Fibroblast of lung (primary cell): ENCODE measurements at regions not wholly inside any gene's neighbourhood (a gene's known extent, or its start where the extent isn't known, plus 50 kb on each side); places are given as distances from the start of the nearest gene placed in this dataset.

Source experiments
- DNase-seq, 2 donors: peaks; one replicate each; pipeline versions ENCODE4 v3.0.0 to v3.0.0-alpha.2; 2010; ENCODE audit warnings: low read depth in 2 of 2
- H2AFZ ChIP-seq: 2 replicates; pipeline ENCODE4 v1.5.1; 2012; ENCODE audit warnings: low read length, control low read depth, inconsistent platforms
- H3K27ac ChIP-seq: 2 replicates; pipeline ENCODE4 v1.5.1; 2011; ENCODE audit warnings: low read length, control low read depth; ENCODE audit not compliant: insufficient read depth
- H3K27me3 ChIP-seq: 2 replicates; pipeline ENCODE4 v1.5.1; 2011; ENCODE audit warnings: mild to moderate bottlenecking, low read length; ENCODE audit not compliant: control insufficient read depth, insufficient read depth
- H3K36me3 ChIP-seq: 2 replicates; pipeline ENCODE4 v1.5.1; 2011; ENCODE audit warnings: low read length; ENCODE audit not compliant: control insufficient read depth, insufficient read depth
- H3K4me1 ChIP-seq: 2 replicates; pipeline ENCODE4 v1.5.1; 2011; ENCODE audit warnings: low read length; ENCODE audit not compliant: control insufficient read depth, insufficient read depth; ENCODE audit errors: extremely low read depth
- H3K4me2 ChIP-seq: 2 replicates; pipeline ENCODE4 v1.5.1; 2011; ENCODE audit warnings: low read length, control low read depth; ENCODE audit not compliant: insufficient read depth; ENCODE audit errors: extremely low read depth
- H3K4me3 ChIP-seq, 4 experiments: fragments of 200-600 bp in 1 of 4; sonication (generic) in 1 of 4; replicated peaks in 1 of 4; 2 replicates each; pipeline ENCODE4 v1.5.1; 2011 to 2016; ENCODE audit warnings: low read length in 4 of 4, low read depth in 3 of 4, mild to moderate bottlenecking in 3 of 4, control low read depth in 2 of 4, inconsistent platforms in 1 of 4, mixed read lengths in 1 of 4; ENCODE audit not compliant: insufficient read depth in 1 of 4; ENCODE audit errors: control extremely low read depth in 1 of 4
- H3K79me2 ChIP-seq: 2 replicates; pipeline ENCODE4 v1.5.1; 2012; ENCODE audit warnings: mild to moderate bottlenecking, low read length, inconsistent platforms; ENCODE audit not compliant: control insufficient read depth, insufficient read depth
- H3K9ac ChIP-seq: 2 replicates; pipeline ENCODE4 v1.5.1; 2011; ENCODE audit warnings: mild to moderate bottlenecking, low read length, control low read depth; ENCODE audit not compliant: insufficient read depth
- H3K9me3 ChIP-seq: 2 replicates; pipeline ENCODE4 v1.5.1; 2012; ENCODE audit warnings: low read depth, low read length; ENCODE audit not compliant: control insufficient read depth, insufficient read depth
- H4K20me1 ChIP-seq: 2 replicates; pipeline ENCODE4 v1.5.1; 2011; ENCODE audit warnings: low read length; ENCODE audit not compliant: control insufficient read depth, insufficient read depth; ENCODE audit errors: extremely low read depth
- EZH2 ChIP-seq: IDR thresholded peaks from 2 replicates; pipeline ENCODE4 v1.5.1; 2012; ENCODE audit warnings: low read length, control low read depth, mild to moderate bottlenecking; ENCODE audit errors: missing control alignments
- TF ChIP-seq, protein P1 (sequence below), 2 donors: IDR thresholded peaks in 1 of 2; conservative IDR thresholded peaks in 1 of 2; 1 replicate in 1 of 2; 2 replicates in 1 of 2; pipeline ENCODE4 v1.5.1; 2011 to 2012; ENCODE audit warnings: low read length in 2 of 2, control low read depth in 1 of 2, inconsistent platforms in 1 of 2, low read depth in 1 of 2, mild to moderate bottlenecking in 1 of 2

DNA sequence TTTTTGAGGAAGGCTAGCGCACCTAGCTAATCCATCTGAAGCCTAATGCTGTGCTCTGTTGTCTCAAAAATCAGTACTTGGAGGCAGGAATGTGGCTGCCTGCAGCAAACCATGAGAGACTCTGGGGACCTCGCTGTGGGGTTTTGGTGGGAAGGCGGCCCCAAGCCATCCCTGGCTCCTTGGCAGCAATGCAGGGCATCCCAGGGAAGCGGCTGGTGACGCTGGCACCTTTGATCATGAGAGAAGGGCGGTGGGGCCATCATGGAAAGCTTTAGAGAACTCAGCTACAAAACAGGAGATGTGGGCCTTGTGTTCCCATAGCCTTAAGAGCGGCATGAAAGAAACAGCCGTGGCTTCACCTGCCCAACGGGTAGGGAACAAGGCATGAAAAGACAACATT lies 101.1 kb upstream of the SFSWAP start:
- no peak overlapping the region for H3K27ac ChIP-seq
- H3K4me3 ChIP-seq = no peak overlapping the region
- H3K4me2 ChIP-seq = no peak overlapping the region
- no peaks in the 10 kb centered on the region for H3K27me3 ChIP-seq
- no peaks in the 10 kb centered on the region for H3K36me3 ChIP-seq
- no peaks in the 10 kb centered on the region for H3K79me2 ChIP-seq
- no peak overlapping the region for H3K9ac ChIP-seq
- DNase-seq = no peak
- no peak overlapping the region for H2AFZ ChIP-seq
- TF ChIP-seq, protein P1, sequence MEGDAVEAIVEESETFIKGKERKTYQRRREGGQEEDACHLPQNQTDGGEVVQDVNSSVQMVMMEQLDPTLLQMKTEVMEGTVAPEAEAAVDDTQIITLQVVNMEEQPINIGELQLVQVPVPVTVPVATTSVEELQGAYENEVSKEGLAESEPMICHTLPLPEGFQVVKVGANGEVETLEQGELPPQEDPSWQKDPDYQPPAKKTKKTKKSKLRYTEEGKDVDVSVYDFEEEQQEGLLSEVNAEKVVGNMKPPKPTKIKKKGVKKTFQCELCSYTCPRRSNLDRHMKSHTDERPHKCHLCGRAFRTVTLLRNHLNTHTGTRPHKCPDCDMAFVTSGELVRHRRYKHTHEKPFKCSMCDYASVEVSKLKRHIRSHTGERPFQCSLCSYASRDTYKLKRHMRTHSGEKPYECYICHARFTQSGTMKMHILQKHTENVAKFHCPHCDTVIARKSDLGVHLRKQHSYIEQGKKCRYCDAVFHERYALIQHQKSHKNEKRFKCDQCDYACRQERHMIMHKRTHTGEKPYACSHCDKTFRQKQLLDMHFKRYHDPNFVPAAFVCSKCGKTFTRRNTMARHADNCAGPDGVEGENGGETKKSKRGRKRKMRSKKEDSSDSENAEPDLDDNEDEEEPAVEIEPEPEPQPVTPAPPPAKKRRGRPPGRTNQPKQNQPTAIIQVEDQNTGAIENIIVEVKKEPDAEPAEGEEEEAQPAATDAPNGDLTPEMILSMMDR (conservative IDR thresholded peaks at IDR 0.05 in 1 of 2, IDR thresholded peaks at IDR 0.05 in 1 of 2; ENCODE audit: low read depth in 1 of 2, low read length in 2 of 2) = no peak
- TF ChIP-seq EZH2 = no peak
- no peaks in the 10 kb centered on the region for H3K4me1 ChIP-seq
- H4K20me1 ChIP-seq = no peaks in the 10 kb centered on the region
- H3K9me3 ChIP-seq = no peaks in the 10 kb centered on the region

GRCh38 chr12:131610181-131610580 lies 100.7 kb upstream of the SFSWAP start:
- no peaks in the 10 kb centered on the region for H3K4me1 ChIP-seq
- H3K27me3 ChIP-seq = no peaks in the 10 kb centered on the region
- DNase-seq = no peak
- no peaks in the 10 kb centered on the region for H3K36me3 ChIP-seq
- no peaks in the 10 kb centered on the region for H4K20me1 ChIP-seq
- TF ChIP-seq EZH2 = no peak
- TF ChIP-seq, protein P1 (conservative IDR thresholded peaks at IDR 0.05 in 1 of 2, IDR thresholded peaks at IDR 0.05 in 1 of 2; ENCODE audit: low read depth in 1 of 2, low read length in 2 of 2) = no peak
- H3K4me2 ChIP-seq = no peak overlapping the region
- no peak overlapping the region for H2AFZ ChIP-seq
- H3K9ac ChIP-seq = no peak overlapping the region
- H3K4me3 ChIP-seq = no peak overlapping the region
- H3K27ac ChIP-seq = no peak overlapping the region
- H3K9me3 ChIP-seq = no peaks in the 10 kb centered on the region
- no peaks in the 10 kb centered on the region for H3K79me2 ChIP-seq

DNA sequence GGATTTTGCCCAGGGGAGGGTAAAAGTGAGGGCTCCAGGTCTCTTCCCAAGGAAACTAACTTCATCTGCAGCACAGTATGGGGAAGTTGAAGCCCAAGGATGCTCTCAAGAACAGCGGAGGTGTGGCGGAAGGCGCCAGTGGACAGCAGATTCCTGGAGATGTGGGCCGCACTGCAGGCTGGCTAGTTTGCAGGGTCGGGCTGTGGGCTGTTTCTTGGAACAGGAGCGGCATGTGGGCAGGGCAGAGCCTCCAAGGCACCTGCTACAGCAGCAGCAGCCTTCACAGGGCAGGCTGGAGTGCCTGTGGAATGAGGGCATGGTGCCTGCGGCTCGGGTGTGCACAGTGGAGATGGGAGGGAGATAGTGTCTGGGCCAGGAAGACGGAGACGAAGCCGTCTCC lies 100.0 kb upstream of the SFSWAP start:
- Histone ChIP-seq H3K79me2 (no peaks in the 10 kb centered on the region), H3K4me2 (no peak overlapping the region), H3K36me3 (no peaks in the 10 kb centered on the region), H3K4me3 (no peak overlapping the region), H3K9ac (no peak overlapping the region), H4K20me1 (no peaks in the 10 kb centered on the region), H3K27ac (no peak overlapping the region), H3K4me1 (no peaks in the 10 kb centered on the region), H3K27me3 (no peaks in the 10 kb centered on the region), H3K9me3 (no peaks in the 10 kb centered on the region), H2AFZ (no peak overlapping the region)
- DNase-seq = no peak
- no peak for TF ChIP-seq EZH2
- TF ChIP-seq, protein P1 (conservative IDR thresholded peaks at IDR 0.05 in 1 of 2, IDR thresholded peaks at IDR 0.05 in 1 of 2; ENCODE audit: low read depth in 1 of 2, low read length in 2 of 2) = no peak
